ENCODE measurements at regions not wholly inside any gene's neighbourhood (a gene's known extent, or its start where the extent isn't known, plus 50 kb on each side); places are given as distances from the start of the nearest gene placed in this dataset.
A peak's percentile ranks its signal among the peaks of the same experiment; 100 is the strongest.

- no peak for DNase-seq
Measured at GRCh38 chr14:61106959-61107641, 126.1 kb downstream of the SLC38A6 start.

GRCh38 chr14:61106271-61106958 is 125.4 kb downstream of the SLC38A6 start:
- no peak for DNase-seq

- DNase-seq: no peak
Measured at GRCh38 chr14:61104358-61104757, 123.3 kb downstream of the SLC38A6 start.

GRCh38 chr14:61103541-61104339 is 122.7 kb downstream of the SLC38A6 start:
- peak; percentile 89 for DNase-seq

GRCh38 chr14:61102549-61103466 is 121.8 kb downstream of the SLC38A6 start:
- no peak for DNase-seq
